Spleen (tissue), 11 donors: ENCODE measurements at regions not wholly inside any gene's neighbourhood (a gene's known extent, or its start where the extent isn't known, plus 50 kb on each side); places are given as distances from the start of the nearest gene placed in this dataset.

Source experiments
- DNase-seq: peaks from one replicate; pipeline ENCODE4 v3.0.0-alpha.2; 2020
- H3K27ac ChIP-seq, 8 donors: fragments of 200-600 bp; sonication (generic) in 7 of 8; 1 replicate in 4 of 8; 2 replicates in 4 of 8; pipeline versions ENCODE4 v1.5.0 to v1.8.0; 2016 to 2021; ENCODE audit warnings: inconsistent platforms in 4 of 8, mild to moderate bottlenecking in 4 of 8, moderate library complexity in 1 of 8
- H3K27me3 ChIP-seq, 7 donors: fragments of 200-600 bp; sonication (generic) in 6 of 7; replicated peaks in 1 of 7; 1 replicate in 4 of 7; 2 replicates in 3 of 7; pipeline versions ENCODE4 v1.5.0 to v1.8.0; 2016 to 2021; ENCODE audit warnings: inconsistent platforms in 3 of 7, mild to moderate bottlenecking in 1 of 7
- H3K36me3 ChIP-seq, 6 donors: fragments of 200-600 bp; sonication (generic) in 5 of 6; 1 replicate in 4 of 6; 2 replicates in 2 of 6; pipeline versions ENCODE4 v1.5.0 to v1.8.0; 2016 to 2021; ENCODE audit warnings: inconsistent platforms in 2 of 6
- H3K4me1 ChIP-seq, 6 donors: fragments of 200-600 bp; sonication (generic) in 5 of 6; 1 replicate in 3 of 6; 2 replicates in 3 of 6; pipeline versions ENCODE4 v1.5.0 to v1.8.0; 2016 to 2021; ENCODE audit warnings: inconsistent platforms in 3 of 6
- H3K4me3 ChIP-seq, 8 donors: fragments of 200-600 bp; sonication (generic) in 7 of 8; 1 replicate in 4 of 8; 2 replicates in 4 of 8; pipeline versions ENCODE4 v1.5.0 to v1.8.0; 2016 to 2021; ENCODE audit warnings: inconsistent platforms in 4 of 8, mild to moderate bottlenecking in 4 of 8, moderate library complexity in 2 of 8
- H3K9me3 ChIP-seq, 8 donors: fragments of 200-600 bp; sonication (generic) in 7 of 8; 1 replicate in 4 of 8; 2 replicates in 4 of 8; pipeline versions ENCODE4 v1.5.0 to v1.8.0; 2016 to 2021; ENCODE audit warnings: inconsistent platforms in 4 of 8
- POLR2A ChIP-seq, 3 donors: fragments of 450-650 bp; IDR thresholded peaks; one replicate each; pipeline ENCODE4 v1.5.1; 2017; ENCODE audit warnings: antibody characterized with exemption in 3 of 3, mild to moderate bottlenecking in 1 of 3
- POLR2AphosphoS5 ChIP-seq, 3 donors: sonication (generic); formaldehyde crosslinking; IDR thresholded peaks; one replicate each; pipeline ENCODE4 v1.5.1; 2017; ENCODE audit warnings: antibody characterized with exemption in 3 of 3
- WGBS, 5 donors: extraction: QIAGEN DNeasy Blood & Tissue Kit in 3 of 5; methylation state at CpG; one replicate each; pipeline versions ENCODE4 v1.1.5 to v1.1.7; 2013 to 2018; 5-methylcytosine and 5-hydroxymethylcytosine counted together
- intact Hi-C: fragments of 100-400 bp; cut with DNase I; formaldehyde crosslinking; loops from one replicate; pipeline ENCODE4 v1.15.0; 2023; ENCODE audit warnings: low total_unique reads
- TF ChIP-seq, protein P1 (sequence below), 11 experiments: fragments of 200-600 bp in 7 of 11; fragments of 450-650 bp in 4 of 11; sonication (generic) in 4 of 11; IDR thresholded peaks in 8 of 11; conservative IDR thresholded peaks in 3 of 11; 1 replicate in 7 of 11; 2 replicates in 4 of 11; pipeline versions ENCODE4 v1.4.0 to v1.8.0; 2016 to 2021; ENCODE audit warnings: antibody characterized with exemption in 11 of 11, inconsistent platforms in 4 of 11, mild to moderate bottlenecking in 1 of 11
- donor health status: healthy with polysubstance abuse.
- donor health status: DM: no; HTN: no; CAD: no; lungs with moderate emphysema.
- donor health status: DM: no; HTN: no; CAD: no.
- donor health status: Bipolar disorder and iron deficiency.
- donor health status: healthy.
- donor health status: DM: no; HTN: no; CAD: no.
- donor health status: DM: yes; HTN: yes; CAD: no.

DNA sequence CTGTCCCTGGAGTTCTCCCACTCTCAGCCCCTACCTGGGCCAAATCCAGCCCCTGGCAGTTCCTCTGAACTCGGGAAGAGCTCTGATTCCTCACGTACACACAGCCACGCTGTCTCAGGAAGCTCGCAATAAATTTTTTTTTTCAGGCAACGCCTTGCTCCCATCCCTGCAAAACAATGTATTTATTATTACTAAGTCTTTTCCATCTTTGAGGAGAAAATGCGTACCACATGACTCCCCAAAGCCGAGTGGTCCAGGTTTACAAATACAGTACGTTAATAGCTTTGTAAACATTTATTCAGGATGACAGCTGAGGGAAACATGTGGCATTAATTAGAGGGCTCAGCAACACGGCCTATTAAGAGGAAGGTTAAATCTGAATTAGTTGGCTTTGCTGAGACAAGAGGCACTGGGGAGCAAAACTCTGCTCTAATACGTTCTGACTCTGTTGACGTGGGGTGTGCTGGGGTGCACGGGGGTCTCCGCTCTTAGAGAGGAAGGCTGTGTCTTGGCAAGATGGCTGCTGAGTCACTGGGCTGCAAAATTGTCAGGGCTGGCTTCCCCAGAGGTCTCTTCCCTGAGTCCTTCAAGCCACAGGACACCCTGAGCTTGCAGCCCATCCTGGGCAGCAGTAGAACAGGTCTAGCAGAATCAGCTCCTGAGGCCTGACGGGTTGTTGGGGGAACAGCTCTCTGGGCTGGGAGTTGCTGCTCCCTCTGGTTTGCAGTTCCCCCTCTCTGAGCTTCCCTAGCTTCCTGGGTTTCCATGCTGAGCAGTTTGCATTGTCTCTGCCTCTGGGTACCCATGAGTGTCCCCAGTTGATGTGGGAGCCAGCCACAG lies 185.2 kb upstream of the TBX3 start:
- WGBS, 5 donors = 51 to 65% (median 55%) methylated on average over 14 of the region's 14 CpGs
- no peak overlapping the region for H3K27ac ChIP-seq
- TF ChIP-seq POLR2A (IDR thresholded peaks at IDR 0.05) (no peak), POLR2AphosphoS5 (IDR thresholded peaks at IDR 0.05) (no peak)
- no peak overlapping the region for H3K4me3 ChIP-seq
- no peaks in the 10 kb centered on the region for H3K36me3 ChIP-seq
- DNase-seq = no peak
- H3K27me3 ChIP-seq = no peaks in the 10 kb centered on the region
- peaks cover 0 to 10% (median 0%) of the 10 kb centered on the region in 8 donors for H3K9me3 ChIP-seq
- intact Hi-C loops = no loop called here
- no peaks in the 10 kb centered on the region for H3K4me1 ChIP-seq

DNA sequence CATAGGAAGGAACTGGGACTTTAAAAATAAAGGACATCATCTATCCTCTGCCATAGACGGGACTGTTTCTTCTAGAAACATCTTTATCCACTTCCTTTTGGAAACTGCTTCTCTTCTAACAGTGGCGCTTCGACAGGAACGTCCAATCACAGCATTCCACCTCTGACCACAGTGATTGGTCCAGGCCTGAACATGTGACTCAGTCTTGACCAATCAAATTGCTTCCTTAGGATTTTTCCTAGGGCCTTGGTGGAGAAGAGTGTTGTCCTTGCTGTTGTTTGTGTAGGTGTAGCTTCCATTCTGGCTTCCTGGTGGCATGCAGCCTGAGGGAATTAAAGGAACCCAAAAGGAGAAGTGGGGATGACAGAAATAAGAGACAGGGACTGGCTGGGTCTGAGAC lies 182.4 kb upstream of the TBX3 start:
- Histone ChIP-seq H3K4me3 (no peak overlapping the region), H3K27ac (no peak overlapping the region), H3K9me3 (peaks cover 0 to 12% (median 0%) of the 10 kb centered on the region in 8 donors), H3K36me3 (no peaks in the 10 kb centered on the region), H3K27me3 (no peaks in the 10 kb centered on the region), H3K4me1 (no peaks in the 10 kb centered on the region)
- TF ChIP-seq POLR2A (IDR thresholded peaks at IDR 0.05) = no peak
- TF ChIP-seq POLR2AphosphoS5 (IDR thresholded peaks at IDR 0.05) = no peak
- TF ChIP-seq, protein P1, sequence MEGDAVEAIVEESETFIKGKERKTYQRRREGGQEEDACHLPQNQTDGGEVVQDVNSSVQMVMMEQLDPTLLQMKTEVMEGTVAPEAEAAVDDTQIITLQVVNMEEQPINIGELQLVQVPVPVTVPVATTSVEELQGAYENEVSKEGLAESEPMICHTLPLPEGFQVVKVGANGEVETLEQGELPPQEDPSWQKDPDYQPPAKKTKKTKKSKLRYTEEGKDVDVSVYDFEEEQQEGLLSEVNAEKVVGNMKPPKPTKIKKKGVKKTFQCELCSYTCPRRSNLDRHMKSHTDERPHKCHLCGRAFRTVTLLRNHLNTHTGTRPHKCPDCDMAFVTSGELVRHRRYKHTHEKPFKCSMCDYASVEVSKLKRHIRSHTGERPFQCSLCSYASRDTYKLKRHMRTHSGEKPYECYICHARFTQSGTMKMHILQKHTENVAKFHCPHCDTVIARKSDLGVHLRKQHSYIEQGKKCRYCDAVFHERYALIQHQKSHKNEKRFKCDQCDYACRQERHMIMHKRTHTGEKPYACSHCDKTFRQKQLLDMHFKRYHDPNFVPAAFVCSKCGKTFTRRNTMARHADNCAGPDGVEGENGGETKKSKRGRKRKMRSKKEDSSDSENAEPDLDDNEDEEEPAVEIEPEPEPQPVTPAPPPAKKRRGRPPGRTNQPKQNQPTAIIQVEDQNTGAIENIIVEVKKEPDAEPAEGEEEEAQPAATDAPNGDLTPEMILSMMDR (IDR thresholded peaks at IDR 0.05 in 8 of 11, conservative IDR thresholded peaks at IDR 0.05 in 3 of 11) = no peak
- 79 to 92% (median 87%) methylated on average over 4 of the region's 4 CpGs for WGBS, 5 donors
- DNase-seq = no peak
- intact Hi-C loops = no loop called here

DNA sequence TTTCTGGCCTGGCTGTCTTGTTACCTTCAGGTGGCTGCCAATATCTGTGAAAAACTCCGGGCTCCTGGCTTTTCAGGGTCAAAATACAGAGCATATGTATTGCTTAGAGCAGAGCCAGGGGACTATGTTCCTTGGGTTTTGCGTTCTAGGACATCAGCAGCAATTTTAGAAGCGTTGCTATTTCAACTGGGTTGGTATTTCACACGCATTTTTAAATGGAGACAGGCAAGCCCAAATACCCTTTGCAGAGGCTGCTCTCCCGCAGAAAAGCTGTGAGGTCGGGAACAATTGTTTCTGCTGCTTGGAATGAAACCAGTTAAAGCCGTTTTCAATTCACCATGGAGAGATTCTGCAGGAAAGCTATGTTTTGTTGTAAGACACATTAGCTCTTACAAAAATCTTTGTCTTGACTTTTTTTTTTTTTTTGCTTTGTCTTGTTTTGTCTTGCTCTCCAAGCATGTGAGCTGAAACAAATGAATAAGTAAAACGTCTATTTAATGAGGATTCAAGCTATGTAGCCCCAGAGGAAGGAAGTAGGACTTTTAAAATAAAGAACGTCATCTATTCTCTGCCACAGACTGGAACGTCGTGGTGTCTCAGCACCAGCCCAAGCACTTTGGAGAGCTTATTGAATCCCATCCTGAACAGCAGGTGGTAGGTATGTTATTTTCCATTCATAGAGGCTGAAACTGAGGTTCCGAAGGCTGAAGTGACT lies 181.0 kb upstream of the TBX3 start:
- Histone ChIP-seq H3K9me3 (peaks cover 0 to 23% (median 0%) of the 10 kb centered on the region in 8 donors), H3K4me3 (no peak overlapping the region), H3K27me3 (no peaks in the 10 kb centered on the region), H3K36me3 (no peaks in the 10 kb centered on the region), H3K27ac (no peak overlapping the region), H3K4me1 (no peaks in the 10 kb centered on the region)
- no peak for DNase-seq
- TF ChIP-seq POLR2A (IDR thresholded peaks at IDR 0.05) (no peak), POLR2AphosphoS5 (IDR thresholded peaks at IDR 0.05) (no peak)
- TF ChIP-seq, protein P1 (IDR thresholded peaks at IDR 0.05 in 8 of 11, conservative IDR thresholded peaks at IDR 0.05 in 3 of 11) = no peak
- 22 to 27% (median 24%) methylated on average over 12 of the region's 12 CpGs for WGBS, 5 donors
- intact Hi-C loops = no loop called here

DNA sequence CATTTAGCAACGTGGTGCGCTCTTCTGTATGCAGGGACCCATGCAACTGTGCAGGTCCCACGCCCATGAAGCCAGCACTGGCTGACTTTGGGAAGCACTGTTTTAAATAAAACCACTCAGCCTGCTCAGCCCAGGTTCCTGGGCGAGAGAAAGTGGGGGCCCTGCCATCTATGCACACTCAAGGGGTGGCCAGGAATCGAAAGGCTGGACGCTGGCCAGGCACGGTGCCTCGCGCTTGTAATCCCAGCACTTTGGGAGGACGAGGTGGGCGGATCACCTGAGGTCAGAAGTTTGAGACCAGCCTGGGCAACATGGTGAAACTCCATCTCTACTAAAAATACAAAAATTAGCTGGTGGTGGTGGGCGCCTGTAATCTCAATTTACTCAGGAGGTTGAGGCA lies 179.9 kb upstream of the TBX3 start:
- no peaks in the 10 kb centered on the region for H3K36me3 ChIP-seq
- H3K4me1 ChIP-seq = no peaks in the 10 kb centered on the region
- intact Hi-C loops = no loop called here
- TF ChIP-seq POLR2A (IDR thresholded peaks at IDR 0.05) (no peak), POLR2AphosphoS5 (IDR thresholded peaks at IDR 0.05) (no peak)
- TF ChIP-seq, protein P1 (IDR thresholded peaks at IDR 0.05 in 8 of 11, conservative IDR thresholded peaks at IDR 0.05 in 3 of 11) = no peak
- H3K27ac ChIP-seq = no peak overlapping the region
- 81 to 88% (median 87%) methylated on average over 12 of the region's 12 CpGs for WGBS, 5 donors
- no peaks in the 10 kb centered on the region for H3K27me3 ChIP-seq
- peaks cover 0 to 23% (median 0%) of the 10 kb centered on the region in 8 donors for H3K9me3 ChIP-seq
- H3K4me3 ChIP-seq = no peak overlapping the region
- DNase-seq = no peak
